Activated T-cell treated with anti-CD3 and anti-CD28 coated beads, Interleukin-2, amount 50 U/mL, for 72 hours (primary cell): ENCODE measurements at regions not wholly inside any gene's neighbourhood (a gene's known extent, or its start where the extent isn't known, plus 50 kb on each side); places are given as distances from the start of the nearest gene placed in this dataset.

Experiments
- ATAC-seq, 2 donors: fragments of 150-1000 bp; cut with Tn5 transposase; replicated peaks in 1 of 2; 2 replicates each; pipeline ENCODE4 v1.10.0; 2021; ENCODE audit warnings: moderate library complexity in 2 of 2, mild to moderate bottlenecking in 1 of 2
- DNase-seq, 2 donors: peaks; one replicate each; pipeline ENCODE4 v3.0.0; 2021 to 2022; ENCODE audit warnings: mixed read lengths in 1 of 2
- H3K27ac Mint-ChIP-seq: one replicate; pipeline ENCODE4 v1.8.0; 2022; ENCODE audit warnings: mild to moderate bottlenecking, moderate library complexity, mixed read lengths
- H3K27me3 Mint-ChIP-seq: one replicate; pipeline ENCODE4 v1.8.0; 2022; ENCODE audit warnings: low read depth, mixed read lengths
- H3K36me3 Mint-ChIP-seq, 2 donors: one replicate each; pipeline ENCODE4 v1.8.0; 2022; ENCODE audit warnings: mixed read lengths in 2 of 2, mild to moderate bottlenecking in 1 of 2; ENCODE audit not compliant: insufficient read depth in 2 of 2
- H3K4me1 Mint-ChIP-seq: one replicate; pipeline ENCODE4 v1.8.0; 2022; ENCODE audit warnings: low read depth, mixed read lengths
- H3K4me3 Mint-ChIP-seq, 2 donors: one replicate each; pipeline ENCODE4 v1.8.0; 2022; ENCODE audit warnings: mild to moderate bottlenecking in 2 of 2, mixed read lengths in 2 of 2, moderate library complexity in 2 of 2
- H3K9me3 Mint-ChIP-seq, 2 donors: one replicate each; pipeline ENCODE4 v1.8.0; 2022; ENCODE audit warnings: mixed read lengths in 2 of 2

DNA sequence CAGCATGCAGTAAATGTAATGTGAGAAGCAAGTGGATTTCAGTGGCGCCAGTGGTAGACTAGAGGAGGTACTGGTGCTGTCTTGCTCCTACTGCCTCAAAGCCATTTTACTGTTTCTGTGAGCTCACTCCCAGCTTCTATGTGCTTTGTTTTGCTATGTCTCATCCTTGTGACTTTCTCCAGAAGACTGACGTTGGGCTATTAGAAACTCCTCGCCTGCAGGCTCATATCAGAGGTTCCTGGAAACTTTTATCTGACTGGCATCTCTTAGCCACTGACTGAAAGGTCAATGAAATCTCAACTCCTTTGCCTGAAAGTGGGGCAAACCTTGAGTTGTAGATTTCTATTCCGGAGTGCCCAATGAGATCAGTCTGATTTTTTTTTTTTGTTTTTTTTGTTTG is 66.4 kb upstream of the SORCS1 start:
- Mint-ChIP-seq H3K4me3 (no peak overlapping the region), H3K27ac (no peak overlapping the region)

DNA sequence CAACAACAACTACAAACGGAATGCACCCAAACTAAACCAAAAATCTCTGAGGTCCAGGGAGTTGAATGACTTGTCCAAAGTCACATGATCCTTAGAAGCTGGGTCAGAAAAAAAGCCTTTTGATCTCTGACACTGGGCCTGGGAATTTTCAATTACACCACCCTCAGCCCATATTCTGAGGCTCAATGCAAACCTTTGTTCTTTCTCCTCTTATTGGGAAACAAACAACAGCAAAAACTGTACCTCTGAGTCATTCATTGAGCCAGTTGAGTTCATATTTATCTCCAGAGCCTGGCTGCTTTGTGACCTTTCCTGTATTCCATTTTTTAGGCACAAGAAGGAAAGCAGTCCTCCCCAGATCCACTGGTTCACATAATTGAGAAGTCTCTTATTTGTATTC is 51.2 kb upstream of the SORCS1 start:
- Mint-ChIP-seq H3K9me3 (peaks cover 5 to 21% of the 10 kb centered on the region in 2 donors), H3K27me3 (no peaks in the 10 kb centered on the region), H3K4me3 (no peak overlapping the region), H3K27ac (no peak overlapping the region), H3K4me1 (no peaks in the 10 kb centered on the region), H3K36me3 (no peaks in the 10 kb centered on the region)
- DNase-seq, result no peak
- no peak for ATAC-seq

More for the DNA sequence above, 66.4 kb upstream of the SORCS1 start:
- ATAC-seq, result no peak
- Mint-ChIP-seq H3K4me1 (no peaks in the 10 kb centered on the region), H3K27me3 (no peaks in the 10 kb centered on the region), H3K36me3 (no peaks in the 10 kb centered on the region), H3K9me3 (peaks cover 10 to 16% of the 10 kb centered on the region in 2 donors)
- no peak for DNase-seq
